Esophagus squamous epithelium (tissue), 5 donors: ENCODE measurements at regions not wholly inside any gene's neighbourhood (a gene's known extent, or its start where the extent isn't known, plus 50 kb on each side); places are given as distances from the start of the nearest gene placed in this dataset.
"Not testable (repeated sequence)": the region's sequence is repeated elsewhere in the genome, so short reads cannot be mapped to it uniquely, and the experiment has no call there.

Experiments used
- DNase-seq: peaks from one replicate; lab custom pipeline; 2025; lab: John Stamatoyannopoulos, UW
- H3K27ac ChIP-seq, 4 donors: fragments of 200-600 bp; sonication (generic); one replicate each; pipeline ENCODE4 v1.5.1; 2016 to 2019; ENCODE audit warnings: mild to moderate bottlenecking in 1 of 4
- H3K27me3 ChIP-seq, 4 donors: fragments of 200-600 bp; sonication (generic); 1 replicate in 3 of 4; 2 replicates in 1 of 4; pipeline versions ENCODE4 v1.5.1 to v1.6.0; 2017 to 2021; ENCODE audit warnings: antibody characterized with exemption in 1 of 4
- H3K36me3 ChIP-seq, 3 donors: fragments of 200-600 bp; sonication (generic); one replicate each; pipeline ENCODE4 v1.5.1; 2016 to 2019
- H3K4me1 ChIP-seq, 3 donors: fragments of 200-600 bp; sonication (generic); one replicate each; pipeline ENCODE4 v1.5.1; 2017 to 2019
- H3K4me3 ChIP-seq, 4 donors: fragments of 200-600 bp; sonication (generic); 1 replicate in 3 of 4; 2 replicates in 1 of 4; pipeline ENCODE4 v1.5.1; 2016 to 2019; ENCODE audit warnings: mild to moderate bottlenecking in 2 of 4, moderate library complexity in 1 of 4
- H3K9me3 ChIP-seq, 3 donors: fragments of 200-600 bp; sonication (generic); one replicate each; pipeline ENCODE4 v1.5.1; 2016 to 2019
- CTCF ChIP-seq, 6 experiments: fragments of 450-650 bp in 4 of 6; fragments of 200-600 bp in 2 of 6; sonication (generic) in 2 of 6; IDR thresholded peaks; one replicate each; pipeline ENCODE4 v1.5.1; 2016 to 2019; ENCODE audit warnings: antibody characterized with exemption in 6 of 6, mild to moderate bottlenecking in 4 of 6, moderate library complexity in 4 of 6
- POLR2A ChIP-seq, 4 donors: fragments of 450-650 bp; IDR thresholded peaks; one replicate each; pipeline ENCODE4 v1.6.1; 2017; ENCODE audit warnings: antibody characterized with exemption in 4 of 4, mild to moderate bottlenecking in 4 of 4, moderate library complexity in 3 of 4
- WGBS, 2 donors: methylation state at CpG; one replicate each; pipeline ENCODE4 v1.1.5; 2018; 5-methylcytosine and 5-hydroxymethylcytosine counted together
- intact Hi-C: fragments of 100-400 bp; cut with DNase I; formaldehyde crosslinking; loops from one replicate; pipeline ENCODE4 v1.15.0; 2022
- donor health status: DM: yes; HTN: yes; CAD: no.

GRCh38 chr6:57813271-57814075 is 496.0 kb downstream of the PRIM2 start:
- DNase-seq, H3K27ac ChIP-seq, H3K4me1 ChIP-seq, H3K36me3 ChIP-seq, intact Hi-C loops, H3K9me3 ChIP-seq, H3K4me3 ChIP-seq: not testable (repeated sequence)
- WGBS, 2 donors, result 22 to 33% methylated on average over 21 to 23 of the region's 28 CpGs
- peaks cover 0 to 78% (median 0%) of the 10 kb centered on the region in 4 donors for H3K27me3 ChIP-seq

DNA sequence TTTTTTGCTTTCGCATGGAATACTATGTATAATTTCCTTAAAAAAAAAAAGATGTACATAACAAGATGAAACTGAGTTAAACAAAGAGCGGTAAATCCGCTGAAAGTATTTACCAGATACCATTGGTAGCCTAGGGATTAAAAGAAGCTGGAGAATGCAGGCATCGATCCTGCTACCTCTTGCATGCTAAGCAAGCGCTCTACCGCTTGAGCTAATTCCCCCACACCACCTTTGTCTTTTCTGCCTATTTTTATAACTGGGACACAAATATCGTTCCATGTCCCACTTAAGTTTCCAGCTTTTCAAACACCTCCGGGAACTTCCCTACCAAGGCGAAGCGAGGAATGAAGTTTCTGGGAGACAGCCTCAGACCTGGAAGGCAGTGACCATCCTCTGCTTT is 498.4 kb downstream of the PRIM2 start:
- H3K36me3 ChIP-seq, H3K4me3 ChIP-seq, DNase-seq, H3K27ac ChIP-seq, intact Hi-C loops, H3K4me1 ChIP-seq, H3K9me3 ChIP-seq: not testable (repeated sequence)
- 26 to 30% methylated on average over 7 to 8 of the region's 10 CpGs for WGBS, 2 donors
- peaks cover 0 to 57% (median 0%) of the 10 kb centered on the region in 4 donors for H3K27me3 ChIP-seq

DNA sequence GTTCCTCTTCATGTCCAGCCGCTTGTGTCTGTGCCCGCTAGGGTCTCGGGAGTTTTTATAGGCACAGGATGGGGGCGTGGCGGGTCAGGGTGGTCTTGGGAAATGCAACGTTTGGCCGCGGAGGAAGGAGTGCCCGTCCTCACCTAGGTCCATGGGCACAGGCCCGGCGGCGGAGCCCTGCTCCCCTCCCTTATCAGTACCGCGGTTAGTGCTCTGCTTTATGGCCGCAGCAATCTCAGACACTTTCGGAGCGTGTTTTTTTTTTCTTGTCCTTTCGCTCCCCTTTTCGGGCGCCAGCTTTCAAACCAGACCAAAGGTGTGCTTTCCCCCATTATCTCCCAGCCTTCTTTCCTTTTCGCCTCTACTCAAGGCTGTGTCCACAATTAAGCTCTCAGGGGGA is 503.9 kb downstream of the PRIM2 start:
- H3K9me3 ChIP-seq, H3K27ac ChIP-seq, DNase-seq, H3K4me1 ChIP-seq, intact Hi-C loops, H3K4me3 ChIP-seq, H3K36me3 ChIP-seq: not testable (repeated sequence)
- 8% methylated on average over 8 of the region's 21 CpGs; no CpG with 5 or more reads in 1 of the 2 donors for WGBS, 2 donors
- H3K27me3 ChIP-seq, result peaks cover 0 to 49% (median 2%) of the 10 kb centered on the region in 4 donors

- H3K4me1 ChIP-seq, intact Hi-C loops, DNase-seq, H3K4me3 ChIP-seq, H3K9me3 ChIP-seq, H3K27ac ChIP-seq, H3K36me3 ChIP-seq: not testable (repeated sequence)
- H3K27me3 ChIP-seq, result peaks cover 0 to 44% (median 2%) of the 10 kb centered on the region in 4 donors
- 10 to 37% methylated on average over 7 to 15 of the region's 19 CpGs for WGBS, 2 donors
Observed at GRCh38 chr6:57822448-57822847, 505.0 kb downstream of the PRIM2 start.

DNA sequence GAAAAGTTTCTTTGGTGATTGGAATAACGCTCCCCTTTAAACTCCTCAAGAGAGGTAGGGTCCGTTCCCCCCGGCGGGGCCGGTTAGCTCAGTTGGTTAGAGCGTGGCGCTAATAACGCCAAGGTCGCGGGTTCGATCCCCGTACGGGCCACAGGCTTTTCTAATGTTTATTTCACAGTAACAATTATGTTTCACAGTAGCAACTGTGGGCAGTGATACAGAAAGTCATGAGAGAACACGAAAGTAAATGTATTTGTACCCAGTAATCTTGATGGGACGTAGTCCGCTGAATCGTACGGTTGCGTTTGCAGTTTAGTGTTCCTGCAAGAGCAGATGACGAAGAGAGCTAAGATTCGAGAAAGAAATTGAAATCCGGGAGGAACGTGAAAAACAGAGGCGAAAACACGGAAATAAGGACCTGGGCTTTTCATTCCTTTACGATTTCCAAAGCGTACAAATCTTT is 505.5 kb downstream of the PRIM2 start:
- intact Hi-C loops, result no loop called here
- peaks cover 0 to 5% (median 5%) of the 10 kb centered on the region in 3 donors for H3K9me3 ChIP-seq
- no peaks in the 10 kb centered on the region for H3K4me1 ChIP-seq
- DNase-seq, result no peak
- H3K27me3 ChIP-seq, result peaks cover 0 to 39% (median 2%) of the 10 kb centered on the region in 4 donors
- no peak overlapping the region for H3K27ac ChIP-seq
- WGBS, 2 donors, result 38 to 44% methylated on average over 22 to 27 of the region's 27 CpGs
- no peaks in the 10 kb centered on the region for H3K36me3 ChIP-seq
- no peak overlapping the region for H3K4me3 ChIP-seq
- TF ChIP-seq POLR2A (IDR thresholded peaks at IDR 0.05) (no peak), CTCF (IDR thresholded peaks at IDR 0.05) (no peak)

DNA sequence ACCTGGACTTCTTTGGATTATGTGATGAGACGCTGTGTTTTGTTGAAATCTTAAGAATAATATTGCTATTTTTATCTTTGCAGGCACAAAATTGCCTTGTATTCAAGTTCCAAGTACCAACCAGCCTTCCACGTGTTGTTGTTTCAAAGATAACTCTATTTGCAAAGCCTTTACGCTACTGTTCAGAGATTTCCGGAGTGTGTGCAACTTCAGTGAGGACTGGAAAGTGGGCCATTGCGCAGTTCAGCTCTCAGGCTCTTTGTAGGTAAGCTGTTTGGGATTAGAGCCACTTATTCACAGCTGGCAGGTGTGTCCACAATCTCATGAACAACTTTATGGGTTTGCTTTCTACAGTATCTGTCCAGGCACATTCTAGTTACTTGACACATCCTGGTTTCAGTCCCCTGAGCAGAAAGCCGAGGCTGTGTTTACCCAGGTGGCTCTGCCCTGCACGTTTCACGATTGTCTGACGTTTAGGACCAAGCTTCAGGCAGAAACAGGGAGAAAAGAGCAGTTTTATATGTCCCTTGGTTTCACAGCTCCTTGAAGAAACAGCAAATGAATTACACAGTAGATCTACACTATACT is 520.3 kb downstream of the PRIM2 start:
- DNase-seq, H3K27me3 ChIP-seq, H3K9me3 ChIP-seq, intact Hi-C loops, H3K27ac ChIP-seq, H3K4me3 ChIP-seq, H3K4me1 ChIP-seq, H3K36me3 ChIP-seq: not testable (repeated sequence)
- 20 to 35% methylated on average over 9 of the region's 9 CpGs for WGBS, 2 donors

GRCh38 chr6:57841551-57841950 is 524.1 kb downstream of the PRIM2 start:
- H3K4me3 ChIP-seq, DNase-seq, H3K27me3 ChIP-seq, H3K4me1 ChIP-seq, H3K9me3 ChIP-seq, intact Hi-C loops, H3K27ac ChIP-seq, H3K36me3 ChIP-seq: not testable (repeated sequence)
- WGBS, 2 donors, result 77 to 85% methylated on average over 6 of the region's 6 CpGs

DNA sequence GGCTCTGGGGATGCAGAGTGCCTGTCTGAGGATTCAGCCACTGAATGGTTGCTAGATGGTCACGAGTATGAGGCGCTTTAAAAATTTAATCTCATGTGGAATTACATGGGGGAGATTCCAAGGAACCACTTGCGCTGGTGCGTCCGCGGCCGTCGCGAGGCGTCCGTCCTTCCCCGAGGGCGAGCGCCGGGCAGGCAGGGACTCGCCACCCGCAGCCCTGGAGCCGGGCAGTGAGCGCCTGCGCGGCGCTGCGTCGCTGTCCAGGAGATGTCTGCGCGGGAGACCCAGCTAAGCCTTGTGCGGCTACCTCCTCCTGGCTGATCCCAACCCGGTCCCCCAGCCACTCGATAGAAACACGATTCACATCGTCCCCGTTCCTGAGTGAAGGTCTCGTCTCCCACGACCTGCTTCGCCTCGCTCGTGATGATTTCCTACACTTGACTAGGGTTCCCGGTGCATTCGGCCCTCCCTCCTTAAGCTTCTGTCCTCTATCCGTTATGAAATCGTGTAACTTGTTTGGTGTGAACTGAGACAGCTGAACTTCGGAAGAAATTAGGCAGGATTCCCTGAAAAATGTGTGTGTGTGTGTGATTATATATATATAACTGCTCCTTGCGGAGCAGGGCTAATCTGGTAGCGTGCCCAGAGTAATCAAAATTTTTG is 536.4 kb downstream of the PRIM2 start:
- intact Hi-C loops, H3K9me3 ChIP-seq: not testable (repeated sequence)
- H3K4me3 ChIP-seq, result peak overlapping the region in 1 of 4 donors; percentile 26

DNA sequence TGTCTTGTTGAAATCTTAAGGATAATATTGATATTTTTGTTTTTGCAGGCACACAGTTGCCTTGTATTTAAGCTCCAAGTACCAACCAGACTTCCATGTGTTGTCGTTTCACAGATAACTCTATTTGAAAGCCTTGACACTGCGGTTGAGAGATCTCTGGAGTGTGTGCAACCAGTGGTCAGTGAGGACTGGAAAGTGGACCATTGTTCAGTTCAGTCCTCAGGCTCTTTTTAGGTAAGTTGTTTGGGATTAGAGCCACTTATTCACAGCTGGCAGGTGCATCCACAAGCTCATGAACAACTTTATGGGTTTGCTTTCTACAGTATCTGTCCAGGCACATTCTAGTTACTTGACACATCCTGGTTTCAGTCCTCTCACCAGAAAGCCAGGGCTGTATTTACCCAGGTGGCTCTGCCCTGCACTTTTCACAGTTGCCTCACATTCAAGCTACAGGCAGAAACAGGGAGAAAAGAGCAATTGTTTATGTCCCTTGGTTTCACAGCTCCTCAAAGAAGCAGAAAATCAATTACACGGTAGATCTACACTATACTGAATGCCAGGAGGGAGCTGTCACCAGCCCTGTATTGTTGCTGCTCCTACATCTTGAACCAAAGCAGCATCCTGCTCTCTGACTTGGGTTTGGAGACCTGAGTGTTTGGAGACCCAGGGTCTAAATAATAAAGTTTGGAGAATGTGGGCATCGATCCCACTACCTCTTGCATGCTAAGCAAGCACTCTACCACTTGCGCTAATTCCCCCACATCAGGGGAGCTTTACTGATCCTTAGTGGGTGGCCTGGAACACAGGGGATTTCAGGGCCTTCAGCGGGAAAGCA is 543.3 kb downstream of the PRIM2 start:
- H3K27me3 ChIP-seq, H3K4me1 ChIP-seq, H3K4me3 ChIP-seq, H3K36me3 ChIP-seq, H3K9me3 ChIP-seq, DNase-seq, H3K27ac ChIP-seq, intact Hi-C loops: not testable (repeated sequence)
- WGBS, 2 donors, result 61 to 69% methylated on average over 2 to 5 of the region's 6 CpGs

More for the DNA sequence above, 536.4 kb downstream of the PRIM2 start:
- not testable (repeated sequence) for H3K27ac ChIP-seq, H3K36me3 ChIP-seq, DNase-seq, H3K4me1 ChIP-seq
- WGBS, 2 donors, result 10 to 42% methylated on average over 4 to 9 of the region's 44 CpGs
- peaks cover 0 to 19% (median 0%) of the 10 kb centered on the region in 4 donors for H3K27me3 ChIP-seq

GRCh38 chr6:57870083-57870482 is 552.7 kb downstream of the PRIM2 start:
- H3K27ac ChIP-seq, H3K4me3 ChIP-seq, H3K27me3 ChIP-seq, DNase-seq, intact Hi-C loops, H3K36me3 ChIP-seq, H3K4me1 ChIP-seq, H3K9me3 ChIP-seq: not testable (repeated sequence)
- WGBS, 2 donors, result 62% methylated on average over 2 of the region's 3 CpGs; no CpG with 5 or more reads in 1 of the 2 donors

- DNase-seq, H3K9me3 ChIP-seq, H3K36me3 ChIP-seq, intact Hi-C loops, H3K4me1 ChIP-seq, H3K27ac ChIP-seq, H3K4me3 ChIP-seq, H3K27me3 ChIP-seq: not testable (repeated sequence)
- WGBS, 2 donors, result 81 to 83% methylated on average over 7 of the region's 7 CpGs
Observed at GRCh38 chr6:57873424-57873823, 556.0 kb downstream of the PRIM2 start.
